Stimulated activated CD4-positive, alpha-beta T cell treated with anti-CD3 and anti-CD28 coated beads, Interleukin-2, amount 100 ng/mL, for 24 hours (primary cell): ENCODE measurements at regions not wholly inside any gene's neighbourhood (a gene's known extent, or its start where the extent isn't known, plus 50 kb on each side); places are given as distances from the start of the nearest gene placed in this dataset.

ENCODE experiments used
- DNase-seq, 2 donors: peaks; one replicate each; pipeline ENCODE4 v3.0.0-alpha.2; 2020

DNA sequence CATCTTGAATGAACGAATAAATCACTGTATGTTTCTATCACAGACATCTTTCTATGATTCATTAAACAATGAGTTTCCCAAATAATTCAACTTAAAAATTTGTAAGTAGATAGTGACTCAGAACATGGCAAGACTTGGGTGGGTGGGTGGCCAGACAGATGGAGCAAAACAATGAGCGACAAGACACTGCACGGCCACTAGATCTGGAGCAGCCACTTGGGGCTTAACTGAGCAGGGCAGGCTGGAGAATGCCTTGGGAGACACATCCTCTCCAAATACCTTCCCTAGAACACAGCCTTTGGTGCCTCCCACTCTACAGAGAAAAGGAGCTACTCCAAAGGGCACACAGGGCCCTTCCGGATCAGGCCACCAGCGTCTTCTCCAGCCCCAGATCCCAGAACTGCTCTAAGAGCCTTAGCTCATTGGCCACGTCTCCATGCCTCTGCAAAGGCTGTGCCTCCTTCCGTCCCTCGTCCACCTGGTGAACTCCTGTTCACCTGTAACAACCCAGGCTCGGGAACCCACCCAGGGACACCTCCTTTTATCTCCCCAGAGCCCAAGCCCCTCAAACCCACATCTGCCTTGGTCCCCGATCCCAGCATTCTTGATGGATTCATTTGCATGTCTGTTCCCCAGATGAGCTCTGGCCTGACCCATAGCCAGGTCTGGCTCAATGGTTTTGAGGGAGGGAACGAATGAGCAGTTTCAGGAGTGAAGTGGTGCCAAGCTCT, 134.9 kb upstream of the IQSEC1 start:
- DNase-seq, result no peak

- no peak for DNase-seq
Observed at GRCh38 chr3:13207578-13207922, 134.3 kb upstream of the IQSEC1 start.

DNA sequence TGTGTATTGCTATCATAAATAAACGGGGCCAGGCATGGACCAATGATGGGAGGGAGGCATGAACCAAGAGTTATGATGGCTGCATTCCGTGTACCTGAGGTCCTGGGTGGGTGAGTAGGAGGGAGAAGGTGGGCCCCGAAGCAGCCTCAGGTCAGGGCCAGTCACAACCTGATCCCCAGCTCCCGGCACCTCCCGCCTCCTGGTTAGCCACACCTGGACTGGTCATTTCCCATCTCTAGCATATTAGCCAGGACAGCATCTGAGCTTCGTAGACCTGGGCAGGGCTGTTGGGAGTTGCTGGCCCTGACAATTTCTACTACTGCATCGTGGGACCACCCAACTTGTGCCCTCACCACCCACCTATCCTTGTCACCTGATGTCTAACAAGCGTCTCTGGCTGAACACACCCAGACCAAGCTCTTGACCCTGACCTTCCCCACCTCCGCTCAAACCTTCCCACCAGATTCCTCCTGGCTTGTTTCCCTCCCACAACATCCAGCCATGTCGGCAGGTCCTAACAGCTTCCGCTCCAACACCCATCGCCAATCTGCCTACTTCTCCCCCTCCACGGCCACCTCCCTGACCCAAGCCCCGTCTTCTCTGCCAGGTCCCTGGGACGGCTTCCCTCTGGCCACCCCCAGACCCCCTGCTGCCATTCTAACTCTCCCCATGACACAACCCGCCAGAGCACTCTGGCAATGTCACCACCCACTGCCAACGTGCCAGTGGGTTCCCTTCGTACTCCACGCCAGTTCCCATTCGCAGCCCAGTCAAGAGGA, 133.8 kb upstream of the IQSEC1 start:
- no peak for DNase-seq

GRCh38 chr3:13205567-13206143, 132.4 kb upstream of the IQSEC1 start:
- DNase-seq, result no peak

- DNase-seq, result peak in 1 of 2 donors; percentile 13
Observed at GRCh38 chr3:13204177-13204581, 130.9 kb upstream of the IQSEC1 start.

- no peak for DNase-seq
Observed at GRCh38 chr3:13203398-13204176, 130.4 kb upstream of the IQSEC1 start.

DNA sequence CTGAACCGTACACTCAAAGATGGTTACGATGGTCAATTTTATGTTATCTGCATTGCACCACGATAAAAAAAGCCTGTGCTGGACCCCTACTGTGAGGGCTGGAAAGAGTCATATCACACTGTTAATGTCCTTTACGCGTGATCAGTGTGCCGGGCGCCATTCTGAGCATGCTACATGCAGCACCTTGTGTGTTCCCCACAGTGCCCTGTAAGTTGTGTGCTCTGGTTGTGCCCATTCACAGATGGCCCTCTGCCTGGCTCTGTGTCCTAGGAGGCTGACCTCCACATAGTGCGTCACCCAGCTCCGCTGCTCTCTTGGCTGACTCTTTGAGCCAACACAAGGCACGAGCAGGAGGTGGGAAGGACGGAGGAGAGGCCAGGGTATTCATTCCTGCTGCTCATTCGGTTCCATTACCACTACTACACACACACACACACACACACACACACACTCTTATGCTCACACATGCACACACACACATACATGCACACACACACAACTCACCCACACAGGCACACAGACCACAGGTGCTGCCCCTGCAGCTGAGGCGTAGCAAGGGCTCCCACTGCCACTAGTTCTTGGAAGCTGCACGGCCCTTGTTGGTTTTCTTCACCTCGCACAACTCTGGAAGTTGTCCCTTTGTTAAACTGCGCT, 129.6 kb upstream of the IQSEC1 start:
- no peak for DNase-seq

GRCh38 chr3:13201851-13202250, 128.6 kb upstream of the IQSEC1 start:
- no peak for DNase-seq

DNA sequence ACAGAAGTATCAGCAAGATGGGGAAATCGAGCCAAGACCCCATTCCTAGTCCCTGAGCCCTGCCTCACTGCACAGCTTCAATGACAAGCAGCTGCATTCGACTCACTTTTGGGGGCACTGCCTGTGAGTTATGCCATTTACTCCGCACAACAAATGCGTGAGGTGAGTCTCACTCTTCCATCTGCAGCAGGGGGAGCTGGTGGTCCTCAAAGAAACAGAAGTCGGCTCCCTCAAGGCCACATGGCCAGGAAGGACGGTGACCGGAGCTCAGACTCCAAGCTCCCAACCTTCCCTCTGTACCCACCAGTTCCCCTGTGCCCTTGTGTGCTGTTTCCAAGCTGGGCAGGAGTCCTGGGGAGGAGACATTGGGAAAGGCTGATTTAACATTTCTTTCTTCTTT, 127.7 kb upstream of the IQSEC1 start:
- no peak for DNase-seq

DNA sequence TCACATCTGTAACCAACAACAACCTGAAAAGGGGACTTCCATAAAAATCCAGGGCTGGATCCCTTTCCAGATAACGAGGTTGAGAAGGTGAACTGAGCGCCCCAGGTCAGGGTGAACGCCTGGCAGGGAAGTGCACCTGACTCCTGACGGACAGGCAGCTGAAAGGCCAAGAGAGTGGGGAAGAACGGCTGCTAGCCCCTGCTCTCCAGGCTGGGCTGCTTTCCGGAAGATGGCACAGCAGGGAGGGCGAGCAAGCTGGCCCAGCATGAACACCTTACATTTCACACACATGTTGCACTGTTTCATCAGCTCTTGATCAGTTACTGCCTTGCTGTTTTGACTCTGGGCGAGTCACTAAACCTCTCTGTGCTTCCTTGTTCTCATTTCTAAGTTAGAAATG, 127.2 kb upstream of the IQSEC1 start:
- DNase-seq, result no peak

DNA sequence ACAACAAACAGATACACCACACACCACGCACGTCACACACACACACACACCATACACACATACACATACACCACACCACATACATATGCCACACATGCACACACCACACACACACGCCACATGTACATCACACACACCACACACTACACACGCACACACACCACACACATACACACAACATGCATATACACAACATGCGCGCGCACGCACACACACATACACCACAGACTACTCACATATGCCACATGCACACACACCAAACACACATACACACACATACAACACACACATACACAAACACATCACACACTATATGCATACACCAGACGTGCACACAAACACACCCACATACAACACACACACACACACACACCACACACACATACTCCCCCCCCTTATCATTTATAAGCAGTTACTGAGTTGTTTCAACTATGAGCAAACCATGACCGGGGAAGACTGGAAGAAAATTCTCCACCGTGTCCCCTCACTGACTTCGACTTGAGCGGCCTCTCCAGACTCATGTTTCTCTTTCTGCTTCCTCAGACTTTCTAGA, 126.7 kb upstream of the IQSEC1 start:
- DNase-seq, result no peak

GRCh38 chr3:13199006-13199776, 126.0 kb upstream of the IQSEC1 start:
- DNase-seq, result no peak

DNA sequence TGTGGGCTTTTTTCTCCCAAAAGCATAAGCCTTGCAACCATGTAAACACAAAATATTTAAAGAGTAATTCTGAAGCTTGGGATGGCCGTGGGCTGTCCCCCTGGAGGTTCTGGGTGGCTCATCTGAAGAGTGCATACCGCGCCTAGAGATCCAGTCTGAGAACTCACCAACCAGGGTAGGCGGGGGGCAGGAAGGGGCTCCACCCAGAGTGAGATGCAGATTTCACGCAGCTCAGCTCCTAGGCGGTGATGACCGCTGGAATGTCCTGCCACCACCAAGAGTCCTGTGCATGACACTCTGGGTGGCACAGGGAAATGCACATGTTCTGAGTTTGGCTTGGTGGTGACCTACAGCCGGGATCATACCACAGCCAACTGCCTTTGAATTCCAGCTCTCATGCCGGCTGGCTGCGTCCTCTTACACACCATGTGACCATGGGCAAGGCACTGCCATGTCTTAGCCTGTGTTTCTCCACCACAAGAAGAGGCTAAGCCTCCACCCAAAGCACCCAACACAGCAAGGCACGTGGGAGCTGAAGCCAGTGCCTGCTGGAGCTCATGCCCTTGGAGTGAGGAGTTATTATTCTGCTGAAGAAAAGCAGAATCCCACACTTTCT, 125.1 kb upstream of the IQSEC1 start:
- DNase-seq, result no peak

GRCh38 chr3:13197795-13198194, 124.6 kb upstream of the IQSEC1 start:
- DNase-seq, result no peak

DNA sequence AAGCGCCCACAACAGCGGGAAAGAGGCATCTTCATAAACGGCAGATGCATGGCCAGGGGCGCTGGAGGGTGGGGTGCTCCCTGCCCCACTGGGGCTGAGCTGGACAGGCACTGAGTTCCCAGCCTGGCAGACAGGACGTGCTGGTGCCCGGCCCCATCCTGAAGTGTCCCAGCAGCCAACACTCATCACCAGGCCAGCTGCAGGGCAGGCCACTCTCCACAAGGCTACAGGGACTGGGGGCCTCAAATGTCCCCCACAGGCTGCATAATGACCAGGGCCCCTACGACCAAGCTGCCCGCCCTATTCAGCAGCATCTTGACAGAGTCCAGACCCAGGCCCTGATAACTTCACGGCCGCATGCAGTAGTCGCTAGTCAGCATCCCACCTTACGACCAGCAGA, 124.1 kb upstream of the IQSEC1 start:
- DNase-seq, result no peak

GRCh38 chr3:13195374-13195773, 122.1 kb upstream of the IQSEC1 start:
- DNase-seq, result no peak

GRCh38 chr3:13194285-13195209, 121.3 kb upstream of the IQSEC1 start:
- DNase-seq, result no peak

GRCh38 chr3:13193320-13194284, 120.4 kb upstream of the IQSEC1 start:
- DNase-seq, result no peak
